ENCODE measurements at regions not wholly inside any gene's neighbourhood (a gene's known extent, or its start where the extent isn't known, plus 50 kb on each side); places are given as distances from the start of the nearest gene placed in this dataset.

DNA sequence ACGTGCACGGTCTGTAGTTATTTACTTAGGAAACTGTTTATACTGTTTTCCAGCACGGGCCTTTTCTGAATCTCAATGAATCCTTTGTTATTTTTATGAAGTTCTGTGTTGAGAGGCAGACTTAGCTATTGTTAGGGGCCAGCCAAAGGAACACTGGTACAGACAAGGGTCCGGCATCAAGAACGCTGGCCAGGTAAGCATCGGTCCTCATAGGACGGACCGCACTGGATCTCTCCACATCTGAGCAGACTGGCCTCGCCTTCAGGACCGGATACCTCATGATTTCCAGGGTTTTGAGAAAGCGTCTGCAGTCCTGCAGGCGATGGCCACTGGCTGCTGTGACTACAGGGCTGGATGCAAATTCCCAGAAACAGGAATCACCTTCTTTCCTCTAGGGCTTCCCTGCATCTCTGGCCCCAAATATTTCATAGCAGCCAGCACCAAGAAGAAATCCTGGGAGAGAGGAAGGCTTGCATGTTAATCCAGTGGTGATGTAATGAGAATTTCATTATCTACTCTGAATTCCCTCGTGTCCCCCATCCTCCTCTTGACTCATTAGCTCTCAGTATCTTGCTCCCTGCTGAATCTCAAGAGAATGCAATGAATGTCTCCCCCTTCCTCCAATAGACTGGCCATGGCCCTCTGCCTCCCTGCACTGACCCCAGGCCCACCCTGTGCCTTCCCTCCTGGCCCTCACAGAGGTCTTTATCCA, 325.4 kb upstream of the NPVF start:
- TF ChIP-seq, protein P1, sequence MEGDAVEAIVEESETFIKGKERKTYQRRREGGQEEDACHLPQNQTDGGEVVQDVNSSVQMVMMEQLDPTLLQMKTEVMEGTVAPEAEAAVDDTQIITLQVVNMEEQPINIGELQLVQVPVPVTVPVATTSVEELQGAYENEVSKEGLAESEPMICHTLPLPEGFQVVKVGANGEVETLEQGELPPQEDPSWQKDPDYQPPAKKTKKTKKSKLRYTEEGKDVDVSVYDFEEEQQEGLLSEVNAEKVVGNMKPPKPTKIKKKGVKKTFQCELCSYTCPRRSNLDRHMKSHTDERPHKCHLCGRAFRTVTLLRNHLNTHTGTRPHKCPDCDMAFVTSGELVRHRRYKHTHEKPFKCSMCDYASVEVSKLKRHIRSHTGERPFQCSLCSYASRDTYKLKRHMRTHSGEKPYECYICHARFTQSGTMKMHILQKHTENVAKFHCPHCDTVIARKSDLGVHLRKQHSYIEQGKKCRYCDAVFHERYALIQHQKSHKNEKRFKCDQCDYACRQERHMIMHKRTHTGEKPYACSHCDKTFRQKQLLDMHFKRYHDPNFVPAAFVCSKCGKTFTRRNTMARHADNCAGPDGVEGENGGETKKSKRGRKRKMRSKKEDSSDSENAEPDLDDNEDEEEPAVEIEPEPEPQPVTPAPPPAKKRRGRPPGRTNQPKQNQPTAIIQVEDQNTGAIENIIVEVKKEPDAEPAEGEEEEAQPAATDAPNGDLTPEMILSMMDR (IDR thresholded peaks at IDR 0.05) = no peak
- no peak for TF ChIP-seq POLR2A (IDR thresholded peaks at IDR 0.05)

All from testis (tissue), 2 donors.